ENCODE measurements at regions not wholly inside any gene's neighbourhood (a gene's known extent, or its start where the extent isn't known, plus 50 kb on each side); places are given as distances from the start of the nearest gene placed in this dataset.

DNA sequence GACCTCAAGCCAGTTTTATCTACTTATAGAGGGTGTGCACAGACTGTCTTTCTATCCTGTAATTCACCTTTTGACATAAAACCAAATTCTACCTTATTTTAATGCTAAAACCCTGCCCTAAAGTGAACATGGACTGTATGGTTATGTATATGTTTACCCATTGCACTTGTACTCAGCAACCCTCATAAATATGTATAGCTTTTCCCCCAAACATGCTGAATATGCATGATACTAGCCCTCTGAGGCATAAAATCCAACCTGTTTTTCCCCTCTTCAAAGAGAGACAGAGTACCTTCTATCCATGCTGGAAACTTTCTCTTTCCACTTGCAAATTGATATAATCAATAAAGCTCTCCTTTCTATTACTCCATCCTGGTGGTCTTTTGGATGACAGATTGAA is 267.9 kb upstream of the BMP2 start:
- DNase-seq (ENCODE audit: low spot score) (no peak), FAIRE-seq (no peak)

DNA sequence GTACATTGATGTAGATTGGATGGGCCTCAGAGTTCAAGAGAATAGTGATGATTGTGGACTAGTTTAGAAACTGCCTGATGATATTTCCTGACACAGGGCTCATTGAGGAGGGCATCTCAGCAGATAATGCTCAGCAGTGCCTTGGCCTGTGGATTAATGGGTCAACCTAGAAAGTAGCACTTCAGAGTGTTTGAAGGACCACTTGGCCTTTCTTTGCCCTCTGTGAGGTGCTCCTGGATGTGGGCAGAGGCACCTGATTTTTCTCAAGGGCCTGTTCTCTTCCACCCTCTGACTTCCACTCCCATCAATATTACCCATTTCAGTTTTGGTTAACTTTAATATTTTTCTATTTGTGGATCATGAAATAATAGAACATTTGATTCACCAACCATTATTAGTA is 270.6 kb upstream of the BMP2 start:
- no peak for FAIRE-seq
- no peak for DNase-seq (ENCODE audit: low spot score)

DNA sequence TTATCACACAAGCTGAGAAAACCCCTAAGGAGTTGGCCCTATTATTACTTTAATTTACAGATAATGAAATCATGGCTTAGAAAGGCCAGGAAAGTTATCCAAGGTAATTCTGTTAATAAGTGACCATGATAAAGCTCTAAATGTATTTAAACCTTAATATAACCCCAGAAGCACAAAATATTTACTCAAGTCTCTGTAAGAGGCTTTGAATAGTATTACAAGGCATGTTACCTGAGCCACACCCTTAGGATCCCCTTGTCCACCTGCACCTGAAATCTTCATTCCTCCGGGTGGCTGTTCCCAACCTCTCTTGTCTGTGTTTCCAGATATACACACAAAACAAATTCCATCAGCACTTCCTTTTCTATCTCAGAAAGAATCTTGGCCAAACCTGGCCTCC is 271.6 kb upstream of the BMP2 start:
- FAIRE-seq: no peak
- no peak for DNase-seq (ENCODE audit: low spot score)

DNA sequence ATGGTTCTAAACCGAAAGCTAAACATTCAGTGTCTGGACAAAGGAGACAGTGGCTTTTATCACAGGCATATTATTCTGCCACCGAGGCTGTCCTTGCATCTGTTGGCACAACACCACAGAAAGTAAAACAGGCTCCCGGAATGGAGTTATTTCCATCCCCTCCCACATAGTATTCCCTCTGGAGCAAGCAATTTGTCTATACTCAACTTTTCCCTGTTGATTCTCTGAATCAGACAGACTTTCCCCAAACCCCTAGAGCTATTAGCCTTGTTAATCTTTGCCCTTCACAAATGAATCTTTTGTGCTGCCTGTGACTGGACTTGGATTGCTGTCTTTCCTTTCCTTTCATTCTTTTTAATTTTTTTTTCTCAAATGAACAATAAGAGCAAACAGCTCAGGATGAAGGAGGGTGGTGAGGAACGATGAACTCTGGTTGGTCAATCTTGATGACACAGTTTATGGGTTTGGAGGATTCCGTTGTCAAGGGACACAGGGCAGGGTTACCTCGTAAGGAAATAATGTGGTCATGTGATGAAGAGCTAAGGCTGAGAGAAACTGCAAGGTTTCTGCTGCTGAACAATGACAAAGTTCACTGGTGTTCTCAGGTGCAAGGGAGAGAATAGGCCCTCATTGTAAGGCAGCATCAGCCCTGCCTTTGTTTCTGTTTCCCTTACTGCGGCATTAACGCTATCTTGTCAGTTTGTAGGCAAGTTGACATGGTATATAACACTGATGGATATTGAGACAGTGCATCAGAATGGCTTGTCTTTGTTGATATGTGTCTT is 275.0 kb upstream of the BMP2 start:
- DNase-seq (ENCODE audit: low spot score) (peak; percentile 33), FAIRE-seq (no peak)

DNA sequence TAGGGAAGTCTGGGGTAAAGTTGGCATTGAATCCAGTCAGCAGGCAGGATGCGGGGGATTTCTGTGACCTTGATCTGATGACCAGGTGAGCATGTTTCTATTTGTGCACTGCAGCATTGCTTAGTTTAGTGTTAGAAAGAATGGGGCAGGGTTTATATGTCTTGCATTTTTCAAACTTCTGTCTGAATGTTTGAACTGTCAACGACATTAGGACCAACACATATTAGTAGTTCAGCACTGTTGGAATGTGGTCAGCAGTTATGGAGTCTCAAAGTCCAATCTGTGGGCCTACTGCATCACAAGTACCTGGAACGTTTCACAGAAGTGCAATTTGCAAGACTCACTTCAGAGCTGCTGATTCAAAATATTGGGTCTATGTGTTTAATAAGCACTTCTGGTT is 276.6 kb upstream of the BMP2 start:
- FAIRE-seq: no peak

DNA sequence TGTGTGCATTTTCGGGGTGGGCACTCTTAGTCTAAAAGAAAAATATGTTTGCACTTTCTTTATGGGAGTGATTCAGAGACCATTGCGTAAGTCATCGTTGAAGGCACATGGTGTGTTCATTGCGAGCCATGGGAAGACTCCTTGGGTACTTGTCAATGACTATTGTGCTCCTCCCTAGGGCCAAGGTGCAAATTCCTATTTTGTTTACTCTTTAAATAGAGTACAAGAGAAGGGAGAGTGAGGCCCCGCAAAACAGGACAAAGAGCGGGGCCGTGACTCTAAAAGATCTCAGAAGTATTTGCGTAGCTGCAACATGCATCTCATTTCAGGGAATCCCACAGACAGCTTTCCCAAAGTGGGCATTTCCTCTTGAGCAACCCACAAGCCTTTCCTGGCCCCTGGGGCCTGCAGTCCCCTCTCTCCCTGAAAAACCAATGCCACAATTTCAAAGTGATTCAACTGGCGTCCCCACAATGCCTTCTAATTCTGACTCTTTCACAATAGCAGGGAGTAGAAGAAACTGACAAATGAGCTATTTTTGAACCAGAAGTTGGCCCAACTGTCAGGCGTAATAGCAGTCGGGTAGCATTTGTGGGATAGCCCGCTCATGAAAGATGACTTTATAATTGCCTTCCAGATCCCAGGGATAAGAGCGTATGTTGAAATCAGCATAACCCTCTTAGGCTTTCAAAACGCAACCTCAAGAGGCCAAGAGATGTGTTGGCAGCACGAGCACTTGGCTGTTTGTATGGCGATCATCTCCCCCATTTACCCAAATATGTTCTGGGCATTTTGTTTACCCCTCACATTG is 277.9 kb upstream of the BMP2 start:
- FAIRE-seq: no peak
- DNase-seq (ENCODE audit: low spot score): no peak

More for the DNA sequence above, 276.6 kb upstream of the BMP2 start:
- DNase-seq (ENCODE audit: low spot score): no peak

DNA sequence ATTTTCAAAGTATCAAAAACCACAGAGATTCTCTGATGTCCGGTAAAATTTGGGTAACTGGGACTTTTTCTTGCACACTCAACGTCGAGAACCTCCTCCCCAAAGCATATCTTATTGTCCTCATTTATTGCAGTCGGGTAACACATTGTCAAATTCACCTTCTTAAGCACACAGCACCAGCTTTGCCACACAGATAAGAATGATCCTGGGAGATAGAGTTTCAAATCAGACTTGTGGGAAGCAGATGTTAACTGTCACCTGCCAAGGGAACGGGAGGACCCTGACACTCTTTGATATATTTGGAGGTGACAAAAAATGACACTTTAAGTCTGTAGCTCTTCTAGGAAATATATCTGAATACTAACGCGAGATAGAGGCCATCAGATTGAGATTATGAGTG is 282.1 kb upstream of the BMP2 start:
- no peak for DNase-seq (ENCODE audit: low spot score)
- FAIRE-seq: no peak

DNA sequence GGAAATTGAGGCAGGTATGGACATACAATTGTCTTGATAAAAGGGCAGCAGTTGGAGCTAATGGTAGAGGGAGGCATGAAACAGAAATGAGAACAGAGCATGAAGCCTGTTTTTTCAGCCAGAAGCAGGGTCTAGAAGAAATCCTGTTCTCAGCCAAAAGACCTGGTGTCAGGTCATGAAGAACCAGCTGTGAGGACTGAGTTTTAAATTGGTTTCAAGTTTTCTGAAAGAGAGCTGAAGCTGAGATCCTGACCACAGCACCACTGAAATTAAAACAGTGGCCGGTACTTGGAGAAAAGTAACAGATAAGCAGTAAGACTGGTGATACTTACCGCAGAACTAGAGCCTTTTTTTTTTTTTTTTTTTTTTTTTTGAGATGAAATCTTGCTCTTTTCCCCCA is 283.8 kb upstream of the BMP2 start:
- DNase-seq (ENCODE audit: low spot score): no peak
- FAIRE-seq: no peak

DNA sequence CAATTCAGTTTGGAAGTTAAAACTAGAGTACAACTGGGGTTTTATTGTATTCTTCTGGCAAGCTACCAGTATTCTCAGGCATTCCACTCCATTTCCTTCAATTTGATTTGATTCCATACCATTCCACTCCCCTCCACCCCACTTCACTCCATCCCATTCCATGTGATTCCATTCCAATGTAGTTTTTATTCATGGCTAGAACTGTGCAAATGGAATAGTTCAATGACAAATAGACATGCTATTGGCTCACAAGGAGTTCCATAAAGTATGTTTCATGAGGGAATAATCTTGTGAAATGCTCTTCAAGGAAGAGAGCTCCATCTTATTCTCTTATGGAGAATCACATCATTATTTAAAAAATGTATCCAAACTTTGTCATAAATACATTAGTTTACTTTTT is 285.0 kb upstream of the BMP2 start:
- no peak for FAIRE-seq

DNA sequence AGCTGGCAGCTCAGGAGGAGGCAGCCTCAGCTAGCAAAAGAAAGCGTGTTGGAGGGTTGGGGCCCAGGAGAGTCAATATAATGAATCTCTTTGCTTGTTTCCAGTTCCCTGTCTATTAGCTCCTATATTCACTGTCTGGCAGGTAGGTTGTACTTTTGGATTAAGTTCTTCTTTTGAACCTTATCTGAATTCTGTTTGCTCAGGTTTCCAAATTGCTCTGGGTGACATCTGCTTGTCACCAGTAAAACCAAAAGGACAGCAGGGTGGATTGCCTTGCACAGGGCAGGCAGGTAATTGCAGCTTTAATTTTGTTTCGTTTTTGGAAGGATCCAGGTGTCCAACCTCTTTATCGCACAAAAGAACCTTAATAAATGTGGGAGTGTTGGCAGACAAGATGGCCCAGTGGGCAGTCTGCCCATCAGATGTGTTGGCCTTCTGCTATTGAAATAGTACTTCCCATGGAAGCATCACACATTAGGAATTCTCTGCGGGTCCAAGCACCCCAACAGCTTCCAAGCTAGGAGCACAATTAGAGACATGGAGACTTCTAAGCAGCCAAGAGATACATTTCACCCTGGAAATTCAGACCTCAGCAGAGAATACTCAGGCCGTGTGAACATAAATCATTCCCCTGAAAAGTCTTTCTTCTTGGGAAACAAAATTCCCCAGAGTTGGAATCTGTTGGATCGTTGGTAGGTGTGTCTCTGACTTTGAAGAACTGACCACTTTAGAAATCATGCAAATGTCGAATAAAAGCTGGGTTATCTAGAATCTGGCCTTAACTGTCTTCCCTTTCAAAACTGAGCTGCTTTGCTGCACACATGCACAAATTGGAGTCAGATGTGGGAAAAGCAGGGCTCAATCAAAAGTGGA is 286.9 kb upstream of the BMP2 start:
- no peak for FAIRE-seq
- no peak for DNase-seq (ENCODE audit: low spot score)

More for the DNA sequence above, 285.0 kb upstream of the BMP2 start:
- no peak for DNase-seq (ENCODE audit: low spot score)

DNA sequence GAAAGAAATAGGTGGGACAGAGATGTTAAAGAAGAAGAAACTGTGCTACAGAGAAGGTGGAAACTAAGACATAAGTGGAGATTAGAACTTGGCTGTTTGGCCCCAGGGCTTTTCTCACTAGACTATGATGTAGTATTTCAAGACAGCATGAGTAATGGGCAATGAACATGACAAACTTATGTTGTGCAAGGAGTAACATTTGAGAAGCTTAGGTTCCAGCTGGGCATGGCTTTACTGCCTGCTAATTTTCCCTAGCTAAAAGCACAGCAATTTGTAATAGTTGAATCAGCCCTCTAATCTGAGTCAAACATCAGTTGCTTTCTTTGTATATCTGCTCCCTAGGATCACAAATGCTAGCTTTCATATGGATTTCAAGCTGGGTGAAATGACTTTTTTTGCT is 294.3 kb upstream of the BMP2 start:
- FAIRE-seq (no peak), DNase-seq (ENCODE audit: low spot score) (no peak)

DNA sequence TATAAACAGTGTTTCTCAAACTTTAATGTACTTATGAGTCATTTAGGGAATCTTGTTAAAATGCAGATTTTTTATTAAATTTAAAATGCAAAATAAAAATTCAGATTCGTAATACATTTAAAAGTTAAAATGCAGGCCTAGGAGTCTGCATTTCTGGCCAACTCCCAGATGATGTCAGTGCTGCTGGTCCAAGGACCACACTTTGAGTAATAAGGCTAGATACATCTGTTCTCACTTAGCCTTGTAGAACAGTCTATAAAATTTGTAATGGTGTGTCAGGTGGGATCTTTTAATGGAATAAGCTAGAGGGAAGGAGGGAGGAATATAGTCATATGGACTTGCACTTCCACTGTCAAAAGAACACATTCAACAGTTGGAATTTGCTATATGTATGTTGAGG is 295.6 kb upstream of the BMP2 start:
- DNase-seq (ENCODE audit: low spot score): no peak
- no peak for FAIRE-seq

DNA sequence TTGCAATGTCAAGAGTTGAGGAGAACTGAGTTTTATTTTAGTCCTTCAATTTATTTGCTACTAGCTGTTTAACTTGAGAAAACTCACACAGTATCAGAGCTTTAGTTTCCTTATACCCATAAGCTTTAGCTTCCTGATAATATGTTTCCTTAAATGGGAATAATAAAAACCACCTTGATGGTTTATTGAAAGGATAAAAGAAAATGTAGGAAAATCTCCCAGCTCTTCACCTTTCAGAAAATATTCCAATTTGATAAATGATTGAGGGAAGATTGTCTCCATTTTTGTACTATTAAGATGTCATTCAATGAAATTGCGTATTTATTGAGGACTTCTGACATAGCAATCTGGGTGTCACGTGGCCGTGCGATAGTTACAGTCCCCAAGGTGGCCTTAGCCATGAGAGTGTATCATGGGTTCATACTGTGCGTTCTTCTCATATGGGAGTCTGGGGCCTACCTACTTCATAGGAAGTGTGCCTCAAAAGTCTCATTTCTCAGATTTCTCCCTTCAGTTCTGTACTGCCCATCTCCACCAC is 296.3 kb upstream of the BMP2 start:
- FAIRE-seq (no peak), DNase-seq (ENCODE audit: low spot score) (no peak)

DNA sequence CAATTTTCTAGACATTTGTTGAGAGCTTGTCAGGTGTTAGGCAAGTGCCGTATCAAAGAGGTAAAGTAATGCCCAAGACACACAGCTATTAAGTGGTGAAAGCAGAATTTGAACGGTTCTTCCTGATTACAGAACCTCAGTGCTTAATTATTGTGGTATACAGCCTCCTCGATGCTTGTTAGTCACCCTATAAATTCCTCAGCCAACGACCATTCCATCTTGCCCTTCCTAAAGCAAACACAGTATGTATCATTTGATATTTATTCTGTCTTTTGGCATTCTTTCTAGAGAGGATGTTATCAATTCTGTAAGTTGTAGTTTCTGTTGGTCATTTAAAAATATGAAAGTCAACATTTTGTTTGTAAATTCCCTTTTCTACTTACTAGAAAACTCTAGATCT is 297.8 kb upstream of the BMP2 start:
- DNase-seq (ENCODE audit: low spot score): no peak
- no peak for FAIRE-seq

DNA sequence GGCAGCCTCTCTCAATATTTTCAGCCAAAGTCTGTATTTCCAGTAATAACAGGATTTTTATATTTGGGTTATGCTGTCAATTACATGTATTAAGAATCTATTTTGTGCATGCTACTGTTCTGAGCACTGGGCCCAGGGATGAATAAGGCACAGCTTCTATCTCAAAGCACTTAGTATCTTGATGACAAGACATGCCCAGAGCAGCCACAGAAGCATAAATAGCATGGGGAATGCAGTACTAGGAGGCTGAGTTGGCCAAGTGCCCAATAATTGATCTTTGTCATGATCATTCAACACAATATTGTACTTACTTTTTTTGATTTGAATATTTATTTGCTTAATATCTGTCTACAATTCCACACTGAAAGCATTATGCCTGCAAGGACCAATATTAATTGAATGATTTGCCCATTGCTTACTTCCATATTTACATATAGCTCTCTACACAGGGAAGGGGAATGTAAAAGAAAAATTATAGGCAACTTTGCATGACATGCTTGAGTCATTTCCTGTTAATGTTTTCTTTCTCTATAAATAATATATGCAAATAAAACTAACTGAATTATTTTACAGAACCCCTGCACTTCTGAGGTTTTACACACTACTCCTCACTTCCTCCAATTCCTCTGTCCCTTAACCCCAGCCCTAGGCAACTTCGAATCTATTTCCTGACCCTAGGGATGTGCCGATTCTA is 298.9 kb upstream of the BMP2 start:
- DNase-seq (ENCODE audit: low spot score) (no peak), FAIRE-seq (no peak)

DNA sequence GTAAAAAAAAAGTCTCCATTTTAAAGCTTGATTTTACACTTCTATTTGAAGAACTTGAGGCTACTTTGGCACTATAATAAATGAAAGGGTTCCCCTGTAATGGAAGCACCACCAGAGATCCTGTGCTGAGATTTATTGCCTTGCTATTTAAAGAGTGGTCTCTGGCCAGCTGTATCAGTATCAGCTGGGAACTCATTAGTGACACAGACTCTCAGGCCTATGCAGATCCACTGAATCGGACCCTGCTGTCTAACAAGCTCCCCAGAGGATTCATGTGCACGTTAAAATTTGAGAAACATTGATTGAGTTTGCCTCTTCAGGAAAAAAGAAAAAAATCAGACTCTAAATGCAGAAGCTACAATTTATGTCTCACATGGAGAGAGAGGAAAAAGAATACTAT is 299.9 kb upstream of the BMP2 start:
- DNase-seq (ENCODE audit: low spot score) (no peak), FAIRE-seq (no peak)

DNA sequence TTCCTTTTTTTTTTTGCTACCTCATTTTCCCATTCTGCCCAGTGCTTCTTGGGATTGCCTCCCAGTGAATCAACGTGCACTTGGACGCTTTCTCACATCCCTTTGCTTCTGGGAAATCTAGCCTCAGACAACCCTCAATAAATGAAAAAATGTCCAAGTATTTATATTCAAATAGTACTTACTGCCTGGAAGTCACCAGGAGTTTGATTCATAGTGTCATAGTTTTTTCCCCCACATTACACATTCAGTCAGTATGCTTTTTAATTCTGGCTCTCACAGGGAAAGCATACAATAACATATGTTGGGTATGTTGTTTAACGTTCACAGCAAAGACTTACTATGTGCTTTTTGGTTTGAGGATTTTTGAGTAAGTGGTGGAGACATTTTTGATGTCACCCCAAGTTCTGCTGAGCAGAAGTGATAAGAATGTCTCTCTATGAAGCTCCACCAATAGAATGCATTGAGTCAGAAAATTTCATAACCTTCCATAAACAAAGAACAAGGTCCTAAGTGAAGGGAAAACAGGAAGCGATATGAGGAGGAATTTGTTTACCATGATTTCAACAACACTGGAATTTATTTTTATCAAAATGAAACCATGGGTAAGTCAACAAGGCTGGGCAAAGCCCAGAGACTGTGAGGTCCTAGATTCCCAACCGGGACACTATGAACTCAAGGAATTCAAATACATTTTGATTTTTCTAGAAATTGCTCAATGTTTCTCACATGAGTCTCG is 301.2 kb upstream of the BMP2 start:
- FAIRE-seq (no peak), DNase-seq (ENCODE audit: low spot score) (no peak)

DNA sequence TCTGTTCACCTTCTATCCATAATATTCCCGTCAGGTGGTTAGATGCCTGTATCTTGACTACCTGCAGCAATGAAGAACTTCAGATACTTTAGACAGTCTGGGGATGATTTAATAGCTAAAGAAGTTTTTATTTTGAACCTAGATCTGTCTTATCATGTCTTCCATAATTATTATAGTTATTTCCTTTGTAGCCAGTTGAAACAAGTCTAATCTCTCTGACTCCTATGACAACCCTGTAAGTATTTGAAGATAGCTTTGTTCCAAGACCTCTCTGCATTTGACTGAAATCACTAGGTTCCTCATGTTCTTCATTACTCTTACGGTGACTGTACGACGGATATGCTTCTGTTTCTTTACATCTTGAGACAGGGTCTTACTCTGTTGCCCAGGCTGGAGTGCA is 316.6 kb upstream of the BMP2 start:
- no peak for FAIRE-seq
- DNase-seq (ENCODE audit: low spot score): no peak

DNA sequence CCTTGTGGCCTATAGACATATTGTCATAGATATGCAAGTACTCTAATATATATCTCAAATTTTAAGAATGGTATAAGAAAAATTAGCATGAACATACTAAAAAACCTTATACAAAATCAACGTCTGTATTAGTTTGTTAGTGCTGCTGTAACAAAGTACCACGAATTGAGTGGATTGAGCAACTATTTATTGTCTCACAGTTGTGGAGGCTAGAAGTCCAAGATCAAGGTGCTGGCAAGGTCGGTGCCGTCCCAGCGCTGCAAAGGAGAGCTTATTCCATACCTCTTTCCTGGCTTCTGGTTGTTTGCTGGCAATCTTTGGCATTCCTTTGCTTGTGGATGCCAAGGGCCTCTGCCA is 317.6 kb upstream of the FERMT1 start:
- FAIRE-seq (no peak), DNase-seq (ENCODE audit: low spot score) (no peak)

DNA sequence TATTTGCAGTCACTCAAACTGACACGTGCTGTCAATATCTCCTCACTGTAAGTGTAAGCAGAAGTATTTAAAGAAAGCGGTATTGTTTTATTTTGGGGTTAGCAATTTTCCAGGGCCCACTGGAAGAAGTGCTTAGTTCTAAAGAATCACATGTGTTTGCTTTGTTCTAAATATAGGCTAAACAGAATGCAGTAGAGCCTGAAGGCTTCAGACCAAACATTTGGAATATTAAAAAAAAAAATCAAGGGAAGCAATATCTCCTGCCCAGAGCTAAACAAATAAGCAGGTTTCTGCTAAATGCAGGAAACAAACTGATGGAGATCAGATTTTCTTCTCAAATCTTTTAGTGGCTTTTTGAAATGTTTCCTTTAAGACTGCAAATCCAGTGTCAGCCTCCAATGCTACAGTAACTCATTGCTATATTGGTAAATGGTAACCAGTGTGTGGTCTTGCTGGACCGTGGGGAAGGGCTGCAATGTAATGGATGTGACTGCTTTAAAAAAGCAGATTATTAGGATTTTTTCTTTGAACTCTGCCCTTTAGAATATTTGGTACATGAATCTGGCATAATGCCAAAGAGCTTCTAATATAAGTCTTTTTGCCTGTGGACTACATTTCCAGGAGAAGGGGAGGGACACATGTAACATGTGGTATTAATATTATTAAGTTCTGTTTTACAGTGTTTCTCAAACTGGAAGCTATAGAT is 317.1 kb upstream of the FERMT1 start:
- FAIRE-seq: no peak

More for the DNA sequence above, 317.1 kb upstream of the FERMT1 start:
- no peak for DNase-seq (ENCODE audit: low spot score)
